ENCODE measurements at regions not wholly inside any gene's neighbourhood (a gene's known extent, or its start where the extent isn't known, plus 50 kb on each side); places are given as distances from the start of the nearest gene placed in this dataset.
"Not testable (repeated sequence)": the region's sequence is repeated elsewhere in the genome, so short reads cannot be mapped to it uniquely, and the experiment has no call there.

DNA sequence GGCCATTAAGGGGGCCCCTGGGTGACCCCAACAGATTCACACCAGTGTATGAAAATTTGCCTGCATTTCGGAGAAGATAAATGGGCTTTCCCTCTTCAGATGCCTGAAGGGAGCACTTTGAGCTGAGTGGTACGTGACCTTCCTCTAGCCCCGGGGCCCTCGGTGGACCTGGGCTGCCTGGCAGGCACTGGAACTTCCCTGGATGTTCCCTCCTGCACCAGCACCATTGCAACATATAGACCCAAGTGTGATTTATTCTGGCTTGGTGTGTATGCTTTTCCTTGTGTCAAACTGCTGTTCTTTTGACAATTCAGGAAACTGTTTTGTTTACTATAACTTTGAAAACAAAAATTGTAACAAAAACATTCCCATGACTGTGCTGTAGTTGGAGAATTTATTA lies 93.8 kb downstream of the TNFRSF13B start:
- no CpG with 5 or more reads among the region's 4 CpGs for WGBS, 2 donors (ENCODE audit: low coverage in 1 of 2)
- H3K36me3 ChIP-seq: no peaks in the 10 kb centered on the region
- no peak for ATAC-seq
- H3K27me3 ChIP-seq: peaks cover 21% of the 10 kb centered on the region
- H3K4me3 ChIP-seq: no peak overlapping the region
- H3K4me1 ChIP-seq: no peaks in the 10 kb centered on the region
- TF ChIP-seq, protein P1, sequence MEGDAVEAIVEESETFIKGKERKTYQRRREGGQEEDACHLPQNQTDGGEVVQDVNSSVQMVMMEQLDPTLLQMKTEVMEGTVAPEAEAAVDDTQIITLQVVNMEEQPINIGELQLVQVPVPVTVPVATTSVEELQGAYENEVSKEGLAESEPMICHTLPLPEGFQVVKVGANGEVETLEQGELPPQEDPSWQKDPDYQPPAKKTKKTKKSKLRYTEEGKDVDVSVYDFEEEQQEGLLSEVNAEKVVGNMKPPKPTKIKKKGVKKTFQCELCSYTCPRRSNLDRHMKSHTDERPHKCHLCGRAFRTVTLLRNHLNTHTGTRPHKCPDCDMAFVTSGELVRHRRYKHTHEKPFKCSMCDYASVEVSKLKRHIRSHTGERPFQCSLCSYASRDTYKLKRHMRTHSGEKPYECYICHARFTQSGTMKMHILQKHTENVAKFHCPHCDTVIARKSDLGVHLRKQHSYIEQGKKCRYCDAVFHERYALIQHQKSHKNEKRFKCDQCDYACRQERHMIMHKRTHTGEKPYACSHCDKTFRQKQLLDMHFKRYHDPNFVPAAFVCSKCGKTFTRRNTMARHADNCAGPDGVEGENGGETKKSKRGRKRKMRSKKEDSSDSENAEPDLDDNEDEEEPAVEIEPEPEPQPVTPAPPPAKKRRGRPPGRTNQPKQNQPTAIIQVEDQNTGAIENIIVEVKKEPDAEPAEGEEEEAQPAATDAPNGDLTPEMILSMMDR (IDR thresholded peaks at IDR 0.05): no peak
- TF ChIP-seq POLR2A (IDR thresholded peaks at IDR 0.05): no peak
- H3K27ac ChIP-seq: no peak overlapping the region
- peaks cover 0 to 9% (median 0%) of the 10 kb centered on the region in 3 donors for H3K9me3 ChIP-seq

DNA sequence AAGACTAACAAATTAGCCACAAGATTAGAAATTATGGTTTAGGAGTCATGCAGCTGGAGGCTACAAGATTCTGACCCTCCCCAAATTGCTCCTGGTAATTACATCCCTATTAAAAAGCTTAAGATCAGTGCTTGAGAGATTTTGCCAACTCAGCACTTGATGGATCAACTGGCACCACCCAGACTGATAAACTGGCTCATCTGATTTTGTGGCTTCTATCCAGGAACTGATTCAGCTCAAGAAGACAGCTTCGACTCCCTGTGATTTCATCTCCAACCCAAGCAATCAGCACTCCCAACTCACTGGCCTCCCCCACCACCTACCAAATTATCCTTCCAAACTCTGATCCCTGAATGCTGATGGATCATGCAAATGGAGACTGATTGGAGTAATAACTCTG lies 94.8 kb downstream of the TNFRSF13B start:
- no peak for ATAC-seq
- WGBS, 2 donors (ENCODE audit: low coverage in 1 of 2): 67% methylated on average over 1 of the region's 1 CpG; no CpG with 5 or more reads in 1 of the 2 donors
- no peaks in the 10 kb centered on the region for H3K4me1 ChIP-seq

DNA sequence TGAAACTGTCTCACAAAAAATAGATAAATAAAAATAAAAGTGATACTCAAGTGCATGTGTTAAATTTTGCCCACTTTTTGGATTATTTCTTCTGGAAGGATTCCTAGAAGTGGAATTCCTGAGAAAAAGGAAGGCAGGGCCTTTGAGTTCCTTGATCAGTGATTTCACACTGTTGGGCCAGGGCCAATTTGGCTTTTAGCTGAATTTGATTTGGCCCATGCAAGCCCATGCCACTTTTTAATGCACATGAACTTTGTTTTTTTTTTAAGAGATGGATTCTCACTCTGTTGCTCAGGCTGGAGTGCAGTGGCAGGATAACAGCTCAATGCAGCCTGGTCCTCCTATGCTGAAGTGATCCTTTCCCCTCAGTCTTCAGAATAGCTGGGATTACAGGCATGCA lies 96.3 kb downstream of the TNFRSF13B start:
- no peak overlapping the region for H3K4me3 ChIP-seq
- TF ChIP-seq, protein P1 (IDR thresholded peaks at IDR 0.05): no peak
- TF ChIP-seq EP300 (IDR thresholded peaks at IDR 0.05) (no peak), POLR2A (IDR thresholded peaks at IDR 0.05) (no peak), POLR2AphosphoS5 (IDR thresholded peaks at IDR 0.05) (no peak)
- H3K27me3 ChIP-seq: peaks cover 12% of the 10 kb centered on the region
- H3K36me3 ChIP-seq: no peaks in the 10 kb centered on the region
- peaks cover 0 to 9% (median 0%) of the 10 kb centered on the region in 3 donors for H3K9me3 ChIP-seq
- no peak overlapping the region for H3K27ac ChIP-seq
- no peaks in the 10 kb centered on the region for H3K4me1 ChIP-seq
- ATAC-seq: no peak

More for the DNA sequence above, 94.8 kb downstream of the TNFRSF13B start:
- Histone ChIP-seq H3K36me3 (no peaks in the 10 kb centered on the region), H3K4me3 (no peak overlapping the region), H3K27ac (no peak overlapping the region), H3K9me3 (peaks cover 0 to 9% (median 0%) of the 10 kb centered on the region in 3 donors), H3K27me3 (peaks cover 21% of the 10 kb centered on the region)
- TF ChIP-seq, protein P1 (IDR thresholded peaks at IDR 0.05): no peak
- TF ChIP-seq POLR2AphosphoS5 (IDR thresholded peaks at IDR 0.05): no peak
- TF ChIP-seq POLR2A (IDR thresholded peaks at IDR 0.05): no peak
- TF ChIP-seq EP300 (IDR thresholded peaks at IDR 0.05): no peak

DNA sequence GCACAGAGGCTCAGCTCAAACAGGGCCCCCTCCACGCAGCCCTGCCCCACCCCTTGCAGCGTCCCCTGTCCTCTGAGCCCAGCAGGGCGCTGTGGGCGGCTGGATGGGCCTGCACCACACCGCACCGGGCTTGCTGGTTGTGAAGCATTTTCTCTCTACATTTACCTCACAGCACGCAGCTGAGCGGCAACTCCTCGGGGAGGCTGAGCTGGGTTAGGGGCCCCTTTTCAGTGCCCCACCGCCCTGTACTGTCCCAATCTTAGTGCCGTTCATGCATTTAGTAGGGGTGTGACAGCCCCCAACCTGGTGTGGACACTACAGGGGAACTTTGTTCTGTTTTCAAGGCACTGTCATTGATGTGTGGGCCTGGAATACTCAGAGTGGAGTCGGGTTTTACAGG lies 97.7 kb downstream of the TNFRSF13B start:
- H3K9me3 ChIP-seq, H3K4me3 ChIP-seq, H3K36me3 ChIP-seq, H3K27me3 ChIP-seq, H3K27ac ChIP-seq, ATAC-seq, H3K4me1 ChIP-seq: not testable (repeated sequence)
- WGBS, 2 donors (ENCODE audit: low coverage in 1 of 2): 67% methylated on average over 1 of the region's 12 CpGs; no CpG with 5 or more reads in 1 of the 2 donors

DNA sequence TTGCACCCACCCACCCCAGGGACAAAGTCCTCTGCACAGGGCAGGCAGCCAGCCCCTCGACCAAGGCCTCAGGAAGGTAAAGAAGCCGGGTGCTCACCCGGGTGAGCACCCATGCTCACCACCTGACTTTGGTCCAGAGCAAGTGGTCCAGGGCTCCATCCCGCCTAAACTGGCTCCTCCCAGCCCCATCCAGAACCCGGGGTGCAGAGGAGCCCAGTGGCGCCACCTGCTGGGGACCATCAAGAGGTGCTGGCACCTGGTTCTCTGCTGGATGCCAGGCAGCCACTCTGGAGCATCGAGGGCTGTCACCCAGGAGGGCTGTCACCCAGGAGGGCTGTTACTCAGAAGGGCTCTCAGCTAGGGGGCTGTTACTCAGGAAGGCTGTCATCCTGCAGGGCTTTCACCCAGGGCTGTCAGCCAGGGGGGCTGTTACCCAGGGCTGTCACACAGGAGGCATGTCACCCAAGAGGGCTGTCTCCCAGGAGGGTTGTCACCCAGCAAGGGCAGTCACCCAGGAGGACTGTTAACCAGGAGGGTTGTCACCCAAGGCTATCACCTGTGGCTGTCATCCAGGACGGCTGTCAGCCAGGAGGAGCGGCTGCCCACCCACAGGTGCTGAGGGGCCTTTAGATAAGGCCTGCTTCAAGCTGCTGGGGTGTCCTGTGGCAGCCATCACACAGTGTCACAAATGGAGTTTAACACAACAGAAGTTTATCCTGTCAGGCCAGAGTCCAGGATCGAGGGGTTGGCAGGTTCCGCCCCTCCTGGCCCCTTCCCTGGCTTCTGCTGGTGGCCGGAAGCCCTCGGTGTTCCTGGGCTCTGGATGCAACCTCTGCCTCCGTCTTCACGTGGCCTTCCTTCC lies 98.5 kb downstream of the TNFRSF13B start:
- H3K9me3 ChIP-seq: peaks cover 0 to 9% (median 0%) of the 10 kb centered on the region in 3 donors
- ATAC-seq: peak; percentile 34
- H3K36me3 ChIP-seq: no peaks in the 10 kb centered on the region
- no peaks in the 10 kb centered on the region for H3K4me1 ChIP-seq
- peaks cover 7% of the 10 kb centered on the region for H3K27me3 ChIP-seq
- no peak overlapping the region for H3K4me3 ChIP-seq
- TF ChIP-seq, protein P1 (IDR thresholded peaks at IDR 0.05): peak in 1 of 4 experiments; percentile 37
- TF ChIP-seq EP300 (IDR thresholded peaks at IDR 0.05): no peak
- H3K27ac ChIP-seq: no peak overlapping the region
- WGBS, 2 donors (ENCODE audit: low coverage in 1 of 2): 40 to 50% methylated on average over 1 of the region's 15 CpGs
